ENCODE measurements at regions not wholly inside any gene's neighbourhood (a gene's known extent, or its start where the extent isn't known, plus 50 kb on each side); places are given as distances from the start of the nearest gene placed in this dataset.
"Not testable (repeated sequence)": the region's sequence is repeated elsewhere in the genome, so short reads cannot be mapped to it uniquely, and the experiment has no call there.

- H3K36me3 Mint-ChIP-seq, result no peaks in the 10 kb centered on the region
- DNase-seq (ENCODE audit: low spot score in 2 of 2) (no peak), ATAC-seq (no peak)
- peaks cover 4 to 7% of the 10 kb centered on the region in 2 donors for H3K9me3 Mint-ChIP-seq
- H3K27ac Mint-ChIP-seq, result no peak overlapping the region
Observed at GRCh38 chr9:26132746-26133312, 454.6 kb upstream of the TUSC1 start.

GRCh38 chr9:26131886-26132285 is 453.6 kb upstream of the TUSC1 start:
- H3K27ac Mint-ChIP-seq, result no peak overlapping the region
- no peak for ATAC-seq
- DNase-seq (ENCODE audit: low spot score in 2 of 2), result no peak
- peaks cover 7 to 9% of the 10 kb centered on the region in 2 donors for H3K9me3 Mint-ChIP-seq
- H3K36me3 Mint-ChIP-seq, result no peaks in the 10 kb centered on the region

GRCh38 chr9:26129217-26129616 is 451.0 kb upstream of the TUSC1 start:
- ATAC-seq, result no peak
- peaks cover 7 to 9% of the 10 kb centered on the region in 2 donors for H3K9me3 Mint-ChIP-seq
- no peak for DNase-seq (ENCODE audit: low spot score in 2 of 2)
- H3K36me3 Mint-ChIP-seq, result no peaks in the 10 kb centered on the region
- no peak overlapping the region for H3K27ac Mint-ChIP-seq

GRCh38 chr9:26125693-26126092 is 447.4 kb upstream of the TUSC1 start:
- ATAC-seq (no peak), DNase-seq (ENCODE audit: low spot score in 2 of 2) (no peak)
- Mint-ChIP-seq H3K9me3 (peaks cover 13 to 16% of the 10 kb centered on the region in 2 donors), H3K36me3 (no peaks in the 10 kb centered on the region), H3K27ac (no peak overlapping the region)

GRCh38 chr9:26116085-26116484 is 437.8 kb upstream of the TUSC1 start:
- H3K27ac Mint-ChIP-seq; ATAC-seq; DNase-seq (ENCODE audit: low spot score in 2 of 2); H3K36me3 Mint-ChIP-seq: not testable (repeated sequence)
- peaks cover 25 to 32% of the 10 kb centered on the region in 2 donors for H3K9me3 Mint-ChIP-seq

GRCh38 chr9:26112724-26113123 is 434.5 kb upstream of the TUSC1 start:
- peaks cover 16 to 34% of the 10 kb centered on the region in 2 donors for H3K9me3 Mint-ChIP-seq

GRCh38 chr9:26086396-26086795 is 408.2 kb upstream of the TUSC1 start:
- DNase-seq (ENCODE audit: low spot score in 2 of 2) (no peak), ATAC-seq (no peak)
- Mint-ChIP-seq H3K27ac (no peak overlapping the region), H3K36me3 (no peaks in the 10 kb centered on the region), H3K9me3 (peaks cover 6 to 15% of the 10 kb centered on the region in 2 donors)

More at GRCh38 chr9:26112724-26113123, 434.5 kb upstream of the TUSC1 start:
- ATAC-seq, result no peak
- no peak overlapping the region for H3K27ac Mint-ChIP-seq
- peaks cover 0 to 10% of the 10 kb centered on the region in 2 donors for H3K36me3 Mint-ChIP-seq
- no peak for DNase-seq (ENCODE audit: low spot score in 2 of 2)

GRCh38 chr9:26081847-26082246 is 403.6 kb upstream of the TUSC1 start:
- H3K9me3 Mint-ChIP-seq, result peaks cover 12 to 26% of the 10 kb centered on the region in 2 donors
- ATAC-seq, result no peak
- no peak for DNase-seq (ENCODE audit: low spot score in 2 of 2)
- peaks cover 0 to 12% of the 10 kb centered on the region in 2 donors for H3K36me3 Mint-ChIP-seq
- H3K27ac Mint-ChIP-seq, result no peak overlapping the region

GRCh38 chr9:26078706-26079105 is 400.5 kb upstream of the TUSC1 start:
- ATAC-seq, result no peak
- no peak for DNase-seq (ENCODE audit: low spot score in 2 of 2)
- H3K27ac Mint-ChIP-seq, result no peak overlapping the region
- peaks cover 0 to 27% of the 10 kb centered on the region in 2 donors for H3K36me3 Mint-ChIP-seq
- H3K9me3 Mint-ChIP-seq, result peaks cover 33 to 43% of the 10 kb centered on the region in 2 donors

GRCh38 chr9:26077860-26078259 is 399.6 kb upstream of the TUSC1 start:
- H3K9me3 Mint-ChIP-seq, result peaks cover 29 to 39% of the 10 kb centered on the region in 2 donors
- ATAC-seq, result no peak

GRCh38 chr9:26067608-26068007 is 389.4 kb upstream of the TUSC1 start:
- DNase-seq (ENCODE audit: low spot score in 2 of 2), result no peak
- Mint-ChIP-seq H3K9me3 (peaks cover 17 to 23% of the 10 kb centered on the region in 2 donors), H3K36me3 (no peaks in the 10 kb centered on the region), H3K27ac (no peak overlapping the region)
- ATAC-seq, result no peak

More at GRCh38 chr9:26077860-26078259, 399.6 kb upstream of the TUSC1 start:
- Mint-ChIP-seq H3K36me3 (peaks cover 0 to 28% of the 10 kb centered on the region in 2 donors), H3K27ac (no peak overlapping the region)
- DNase-seq (ENCODE audit: low spot score in 2 of 2), result no peak

GRCh38 chr9:26066237-26066636 is 388.0 kb upstream of the TUSC1 start:
- peaks cover 13 to 14% of the 10 kb centered on the region in 2 donors for H3K9me3 Mint-ChIP-seq
- no peak for ATAC-seq
- no peak overlapping the region for H3K27ac Mint-ChIP-seq
- no peak for DNase-seq (ENCODE audit: low spot score in 2 of 2)
- H3K36me3 Mint-ChIP-seq, result no peaks in the 10 kb centered on the region

GRCh38 chr9:26061948-26062575 is 383.8 kb upstream of the TUSC1 start:
- DNase-seq (ENCODE audit: low spot score in 2 of 2) (no peak), ATAC-seq (no peak)
- H3K27ac Mint-ChIP-seq, result no peak overlapping the region
- H3K9me3 Mint-ChIP-seq, result peaks cover 13 to 16% of the 10 kb centered on the region in 2 donors
- peaks cover 0 to 4% of the 10 kb centered on the region in 2 donors for H3K36me3 Mint-ChIP-seq

GRCh38 chr9:26058111-26058895 is 380.1 kb upstream of the TUSC1 start:
- DNase-seq (ENCODE audit: low spot score in 2 of 2) (no peak), ATAC-seq (no peak)
- H3K36me3 Mint-ChIP-seq, result peaks cover 0 to 4% of the 10 kb centered on the region in 2 donors
- no peak overlapping the region for H3K27ac Mint-ChIP-seq
- H3K9me3 Mint-ChIP-seq, result peaks cover 17 to 22% of the 10 kb centered on the region in 2 donors

- ATAC-seq (no peak), DNase-seq (ENCODE audit: low spot score in 2 of 2) (no peak)
- H3K9me3 Mint-ChIP-seq, result peaks cover 21 to 24% of the 10 kb centered on the region in 2 donors
- peaks cover 0 to 4% of the 10 kb centered on the region in 2 donors for H3K36me3 Mint-ChIP-seq
- H3K27ac Mint-ChIP-seq, result no peak overlapping the region
Observed at GRCh38 chr9:26057050-26057449, 378.8 kb upstream of the TUSC1 start.

GRCh38 chr9:26054600-26055520 is 376.6 kb upstream of the TUSC1 start:
- ATAC-seq (no peak), DNase-seq (ENCODE audit: low spot score in 2 of 2) (no peak)
- Mint-ChIP-seq H3K36me3 (peaks cover 0 to 4% of the 10 kb centered on the region in 2 donors), H3K9me3 (peaks cover 21 to 27% of the 10 kb centered on the region in 2 donors), H3K27ac (no peak overlapping the region)
